ENCODE measurements at regions not wholly inside any gene's neighbourhood (a gene's known extent, or its start where the extent isn't known, plus 50 kb on each side); places are given as distances from the start of the nearest gene placed in this dataset.

GRCh38 chr2:5983511-5984272 lies 291.5 kb downstream of the SOX11 start:
- peaks cover 3% of the 10 kb centered on the region; the same call in 1 of the 2 replicates for H3K23me2 ChIP-seq (ENCODE audit: low read depth, low read length)
- H4K5ac ChIP-seq (ENCODE audit: insufficient read length, low read depth, low read length) = no peak overlapping the region
- no peak overlapping the region; the same call in 1 of the 2 replicates for H3K18ac ChIP-seq (ENCODE audit: extremely low read depth, low read length)
- no peak overlapping the region for H2AFZ ChIP-seq (ENCODE audit: low read length)
- no peaks in the 10 kb centered on the region for H3K79me1 ChIP-seq (ENCODE audit: low read depth, low read length)
- H2BK20ac ChIP-seq (ENCODE audit: low read length) = no peak overlapping the region
- H2BK12ac ChIP-seq (ENCODE audit: low read depth, low read length) = no peak overlapping the region
- ChIA-PET CTCF (ENCODE audit: partially characterized antibody) (interaction anchor here (0.7 kb wide), 1 partner anchor 68 kb away, joined by 3 read pairs; no protein-coding TSS in a partner anchor), POLR2A (ENCODE audit: partially characterized antibody) (no interaction called here)
- no peak overlapping the region for H4K91ac ChIP-seq (replicated peaks; ENCODE audit: insufficient read length, low read length)
- H3K4me2 ChIP-seq (ENCODE audit: insufficient read depth in 1 of 2, low read depth in 2 of 2, low read length in 2 of 2) = no peak overlapping the region
- H3K4ac ChIP-seq (replicated peaks; ENCODE audit: insufficient read length, low read depth, low read length) = no peak overlapping the region
- H2AK5ac ChIP-seq (ENCODE audit: low read depth, low read length) = no peak overlapping the region; the same call in 1 of the 2 replicates
- no peak overlapping the region for H2BK5ac ChIP-seq (ENCODE audit: low read depth, low read length)
- FAIRE-seq (no peak), DNase-seq (ENCODE audit: low read depth in 1 of 2, low spot score in 2 of 2) (no peak)
- H3K9me3 ChIP-seq (ENCODE audit: insufficient read depth in 2 of 2, low read depth in 1 of 2, low read length in 1 of 2) = no peaks in the 10 kb centered on the region
- no peak overlapping the region for H3K14ac ChIP-seq (ENCODE audit: insufficient read length)
- H3K27me3 ChIP-seq (replicated peaks in 1 of 4; ENCODE audit: control insufficient read depth in 3 of 4, extremely low read depth in 1 of 4, insufficient read depth in 3 of 4, low read length in 3 of 4) = no peaks in the 10 kb centered on the region
- H3K56ac ChIP-seq (replicated peaks; ENCODE audit: insufficient read length, low read depth, low read length) = no peak overlapping the region
- H3K9ac ChIP-seq (replicated peaks in 1 of 4; ENCODE audit: extremely low read depth in 1 of 4, low read depth in 3 of 4, low read length in 3 of 4) = no peak overlapping the region
- peak overlapping the region; percentile 94; the same call in 1 of the 2 replicates for H2BK15ac ChIP-seq (ENCODE audit: low read length)
- no peak overlapping the region for H2BK120ac ChIP-seq (replicated peaks; ENCODE audit: low read depth, low read length)
- no peak overlapping the region for H4K8ac ChIP-seq (ENCODE audit: extremely low read depth, insufficient read depth, low read length)
- H3K23ac ChIP-seq (ENCODE audit: insufficient read length) = no peak overlapping the region
- no peak overlapping the region for H3K4me3 ChIP-seq (ENCODE audit: extremely low read depth in 1 of 4, insufficient read depth in 2 of 4, low read depth in 3 of 4, low read length in 4 of 4)
- H3K4me1 ChIP-seq (replicated peaks in 1 of 4; ENCODE audit: control insufficient read depth in 3 of 4, insufficient read depth in 4 of 4, low read length in 3 of 4) = peaks cover 0 to 19% (median 10%) of the 10 kb centered on the region in 4 experiments; a peak in 6 of 7 replicates
- no peaks in the 10 kb centered on the region for H3K36me3 ChIP-seq (ENCODE audit: control insufficient read depth in 2 of 4, insufficient read depth in 4 of 4, low read length in 3 of 4)
- no peaks in the 10 kb centered on the region for H4K20me1 ChIP-seq (replicated peaks in 1 of 2; ENCODE audit: control insufficient read depth in 1 of 2, insufficient read depth in 2 of 2, low read length in 2 of 2)
- H3K79me2 ChIP-seq (ENCODE audit: control insufficient read depth in 1 of 2, insufficient read depth in 2 of 2, low read length in 2 of 2) = no peaks in the 10 kb centered on the region
- no peak for TF ChIP-seq BACH1 (IDR thresholded peaks at IDR 0.05; ENCODE audit: low read length)
- WGBS, 2 experiments (ENCODE audit: extremely low coverage in 1 of 2, insufficient coverage in 1 of 2, insufficient read length in 1 of 2, insufficient replicate concordance in 2 of 2, low coverage in 1 of 2, low lambda C conversion rate in 2 of 2, missing lambda C conversion rate in 1 of 2) = 90% methylated on average over 13 of the region's 13 CpGs; no CpG with 5 or more reads in 1 of the 2 experiments
- H3K27ac ChIP-seq (ENCODE audit: low read depth, low read length) = no peak overlapping the region

Data from H1 (cell line).